ENCODE measurements at regions not wholly inside any gene's neighbourhood (a gene's known extent, or its start where the extent isn't known, plus 50 kb on each side); places are given as distances from the start of the nearest gene placed in this dataset.

- no peak overlapping the region for H3K4me3 ChIP-seq (ENCODE audit: low read depth, low read length)
- TF ChIP-seq, protein P1, sequence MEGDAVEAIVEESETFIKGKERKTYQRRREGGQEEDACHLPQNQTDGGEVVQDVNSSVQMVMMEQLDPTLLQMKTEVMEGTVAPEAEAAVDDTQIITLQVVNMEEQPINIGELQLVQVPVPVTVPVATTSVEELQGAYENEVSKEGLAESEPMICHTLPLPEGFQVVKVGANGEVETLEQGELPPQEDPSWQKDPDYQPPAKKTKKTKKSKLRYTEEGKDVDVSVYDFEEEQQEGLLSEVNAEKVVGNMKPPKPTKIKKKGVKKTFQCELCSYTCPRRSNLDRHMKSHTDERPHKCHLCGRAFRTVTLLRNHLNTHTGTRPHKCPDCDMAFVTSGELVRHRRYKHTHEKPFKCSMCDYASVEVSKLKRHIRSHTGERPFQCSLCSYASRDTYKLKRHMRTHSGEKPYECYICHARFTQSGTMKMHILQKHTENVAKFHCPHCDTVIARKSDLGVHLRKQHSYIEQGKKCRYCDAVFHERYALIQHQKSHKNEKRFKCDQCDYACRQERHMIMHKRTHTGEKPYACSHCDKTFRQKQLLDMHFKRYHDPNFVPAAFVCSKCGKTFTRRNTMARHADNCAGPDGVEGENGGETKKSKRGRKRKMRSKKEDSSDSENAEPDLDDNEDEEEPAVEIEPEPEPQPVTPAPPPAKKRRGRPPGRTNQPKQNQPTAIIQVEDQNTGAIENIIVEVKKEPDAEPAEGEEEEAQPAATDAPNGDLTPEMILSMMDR (IDR thresholded peaks at IDR 0.05; ENCODE audit: low read depth, low read length, missing control alignments), result no peak
- DNase-seq (ENCODE audit: low read depth), result no peak
- in situ Hi-C loops (cut with HindIII; ENCODE audit: low sequenced_read_pairs), result no loop called here
These were observed 55.5 kb upstream of the TIAM1 start for GRCh38 chr21:31399591-31399990.

GRCh38 chr21:31398574-31398973 is 54.5 kb upstream of the TIAM1 start:
- TF ChIP-seq, protein P1 (IDR thresholded peaks at IDR 0.05; ENCODE audit: low read depth, low read length, missing control alignments), result no peak
- in situ Hi-C loops (cut with HindIII; ENCODE audit: low sequenced_read_pairs), result no loop called here
- no peak overlapping the region for H3K4me3 ChIP-seq (ENCODE audit: low read depth, low read length)
- no peak for DNase-seq (ENCODE audit: low read depth)

DNA sequence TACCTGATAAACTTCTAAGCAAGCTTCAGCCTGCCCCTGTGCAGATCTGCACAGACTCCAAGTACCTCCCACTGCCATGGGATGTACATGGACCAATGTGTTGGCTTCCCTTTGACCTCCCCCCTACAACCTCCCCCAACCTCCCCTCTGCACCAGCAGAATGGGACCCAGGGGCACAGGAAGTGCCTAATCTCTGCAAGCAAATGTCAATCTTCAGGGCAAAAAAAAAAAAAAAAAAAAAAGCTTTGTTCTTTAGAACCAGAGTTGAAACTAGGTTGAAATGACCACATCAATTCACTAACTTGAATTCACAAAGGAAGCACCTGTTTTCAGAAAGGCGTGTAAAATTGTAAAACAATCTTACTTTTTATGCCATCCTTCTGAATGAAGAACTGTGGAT is 53.9 kb upstream of the TIAM1 start:
- no peak overlapping the region for H3K4me3 ChIP-seq (ENCODE audit: low read depth, low read length)
- TF ChIP-seq, protein P1 (IDR thresholded peaks at IDR 0.05; ENCODE audit: low read depth, low read length, missing control alignments), result no peak
- no peak for DNase-seq (ENCODE audit: low read depth)
- in situ Hi-C loops (cut with HindIII; ENCODE audit: low sequenced_read_pairs), result no loop called here

- DNase-seq (ENCODE audit: low read depth), result no peak
- no peak overlapping the region for H3K4me3 ChIP-seq (ENCODE audit: low read depth, low read length)
- in situ Hi-C loops (cut with HindIII; ENCODE audit: low sequenced_read_pairs), result no loop called here
- TF ChIP-seq, protein P1 (IDR thresholded peaks at IDR 0.05; ENCODE audit: low read depth, low read length, missing control alignments), result no peak
These were observed 53.5 kb upstream of the TIAM1 start for GRCh38 chr21:31397515-31397926.

GRCh38 chr21:31397030-31397429 is 53.0 kb upstream of the TIAM1 start:
- H3K4me3 ChIP-seq (ENCODE audit: low read depth, low read length), result no peak overlapping the region
- TF ChIP-seq, protein P1 (IDR thresholded peaks at IDR 0.05; ENCODE audit: low read depth, low read length, missing control alignments), result no peak
- in situ Hi-C loops (cut with HindIII; ENCODE audit: low sequenced_read_pairs), result no loop called here
- no peak for DNase-seq (ENCODE audit: low read depth)

DNA sequence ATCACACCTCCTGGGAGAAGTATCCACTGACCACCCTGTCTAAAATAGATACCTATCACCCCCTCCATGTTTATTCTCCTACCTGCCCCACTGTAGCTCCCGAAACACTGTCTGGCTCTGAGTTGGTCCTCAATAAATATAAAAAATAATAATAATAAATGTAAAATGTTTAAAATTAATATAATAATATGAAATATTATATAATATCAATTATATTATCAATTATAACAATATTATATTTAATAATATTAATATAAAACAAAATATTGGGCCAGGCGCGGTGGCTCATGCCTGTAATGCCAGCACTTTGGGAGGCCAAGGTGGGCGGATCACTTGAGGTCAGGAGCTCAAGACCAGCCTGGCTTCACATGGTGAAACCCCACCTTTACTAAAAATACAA is 52.3 kb upstream of the TIAM1 start:
- no peak for DNase-seq (ENCODE audit: low read depth)
- TF ChIP-seq, protein P1 (IDR thresholded peaks at IDR 0.05; ENCODE audit: low read depth, low read length, missing control alignments), result no peak
- no peak overlapping the region for H3K4me3 ChIP-seq (ENCODE audit: low read depth, low read length)
- in situ Hi-C loops (cut with HindIII; ENCODE audit: low sequenced_read_pairs), result no loop called here

DNA sequence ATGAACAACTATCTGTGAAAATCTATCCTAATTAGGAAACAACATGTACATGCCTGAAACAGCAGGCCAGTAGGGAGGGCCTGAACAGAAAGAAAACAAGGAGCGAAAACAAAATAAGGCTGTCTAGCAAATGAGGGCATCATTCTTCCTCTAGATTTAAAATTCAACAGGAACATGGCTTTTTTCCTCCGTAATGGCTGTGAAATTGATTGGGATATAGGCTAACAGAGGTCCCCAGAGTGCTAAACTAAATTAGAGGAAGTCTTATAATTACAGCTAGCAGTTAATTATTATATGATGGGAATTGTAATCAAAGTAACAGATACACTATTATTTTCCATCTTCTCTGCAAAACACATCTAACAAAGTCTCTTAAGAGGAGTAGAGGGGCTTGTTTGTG is 51.7 kb upstream of the TIAM1 start:
- DNase-seq (ENCODE audit: low read depth), result no peak
- in situ Hi-C loops (cut with HindIII; ENCODE audit: low sequenced_read_pairs), result no loop called here
- no peak overlapping the region for H3K4me3 ChIP-seq (ENCODE audit: low read depth, low read length)
- TF ChIP-seq, protein P1 (IDR thresholded peaks at IDR 0.05; ENCODE audit: low read depth, low read length, missing control alignments), result no peak

Data from astrocyte of the cerebellum (primary cell).